H1 (cell line): ENCODE measurements at regions not wholly inside any gene's neighbourhood (a gene's known extent, or its start where the extent isn't known, plus 50 kb on each side); places are given as distances from the start of the nearest gene placed in this dataset.

ENCODE experiments used
- CTCF ChIA-PET: fragments of 300-600 bp; sonication (Branson Sonifier 250); formaldehyde crosslinking; loops from one replicate; lab custom pipeline; 2021; ENCODE audit not compliant: partially characterized antibody; lab: Charles Lee
- POLR2A ChIA-PET: fragments of 300-600 bp; sonication (Branson Sonifier 250); formaldehyde crosslinking; loops from one replicate; lab custom pipeline; 2021; ENCODE audit warnings: inconsistent platforms; ENCODE audit not compliant: partially characterized antibody; lab: Charles Lee
- DNase-seq, 2 experiments: peaks; one replicate each; pipeline versions ENCODE4 v3.0.0 to v3.0.0-alpha.2; 2010 to 2022; ENCODE audit warnings: low spot score in 2 of 2, low read depth in 1 of 2, mixed read lengths in 1 of 2
- FAIRE-seq: peaks from 2 replicates; lab custom pipeline; 2011; peaks lifted over from hg19 to GRCh38; lab: Jason Lieb, UNC
- H2AFZ ChIP-seq: 2 replicates; pipeline ENCODE4 v1.8.1; 2012; ENCODE audit warnings: low read length, inconsistent platforms
- H2AK5ac ChIP-seq: 2 replicates; pipeline ENCODE4 v1.6.1; 2013; ENCODE audit warnings: low read depth, low read length
- H2BK120ac ChIP-seq: replicated peaks from 2 replicates; pipeline ENCODE3; 2013; ENCODE audit warnings: low read depth, low read length, inconsistent platforms
- H2BK12ac ChIP-seq: 2 replicates; pipeline ENCODE4 v1.6.1; 2013; ENCODE audit warnings: low read depth, low read length
- H2BK15ac ChIP-seq: 2 replicates; pipeline ENCODE4 v1.6.1; 2013; ENCODE audit warnings: low read length
- H2BK20ac ChIP-seq: 2 replicates; pipeline ENCODE4 v1.6.1; 2013; ENCODE audit warnings: low read length
- H2BK5ac ChIP-seq: 2 replicates; pipeline ENCODE4 v1.6.1; 2013; ENCODE audit warnings: low read depth, low read length
- H3K14ac ChIP-seq: 2 replicates; pipeline ENCODE4 v1.6.1; 2013; ENCODE audit warnings: inconsistent platforms; ENCODE audit not compliant: insufficient read length
- H3K18ac ChIP-seq: 2 replicates; pipeline ENCODE4 v1.6.1; 2013; ENCODE audit warnings: low read length; ENCODE audit errors: extremely low read depth
- H3K23ac ChIP-seq: 2 replicates; pipeline ENCODE4 v1.6.1; 2013; ENCODE audit warnings: inconsistent platforms; ENCODE audit not compliant: insufficient read length
- H3K23me2 ChIP-seq: 2 replicates; pipeline ENCODE4 v1.6.1; 2013; ENCODE audit warnings: low read depth, low read length
- H3K27ac ChIP-seq: 2 replicates; pipeline ENCODE4 v1.6.1; 2011; ENCODE audit warnings: low read depth, low read length, inconsistent platforms
- H3K27me3 ChIP-seq, 4 experiments: replicated peaks in 1 of 4; 1 replicate in 1 of 4; 2 replicates in 3 of 4; pipeline versions ENCODE4 v1.6.1 to v1.8.1; 2011 to 2013; ENCODE audit warnings: low read length in 3 of 4, mild to moderate bottlenecking in 3 of 4, inconsistent platforms in 2 of 4, mixed read lengths in 2 of 4, moderate library complexity in 1 of 4; ENCODE audit not compliant: control insufficient read depth in 3 of 4, insufficient read depth in 3 of 4; ENCODE audit errors: extremely low read depth in 1 of 4
- H3K36me3 ChIP-seq, 4 experiments: 2 replicates each; pipeline versions ENCODE4 v1.6.1 to v1.8.1; 2011 to 2013; ENCODE audit warnings: mild to moderate bottlenecking in 4 of 4, low read length in 3 of 4, moderate library complexity in 2 of 4, control low read depth in 1 of 4, inconsistent platforms in 1 of 4; ENCODE audit not compliant: insufficient read depth in 4 of 4, control insufficient read depth in 2 of 4
- H3K4ac ChIP-seq: replicated peaks from 2 replicates; pipeline ENCODE3; 2013; ENCODE audit warnings: low read length, low read depth, mixed read lengths, inconsistent platforms; ENCODE audit not compliant: insufficient read length
- H3K4me1 ChIP-seq, 4 experiments: replicated peaks in 1 of 4; 1 replicate in 1 of 4; 2 replicates in 3 of 4; pipeline versions ENCODE4 v1.6.1 to v1.8.1; 2011 to 2013; ENCODE audit warnings: low read length in 3 of 4, inconsistent platforms in 2 of 4, mixed read lengths in 1 of 4; ENCODE audit not compliant: insufficient read depth in 4 of 4, control insufficient read depth in 3 of 4
- H3K4me2 ChIP-seq, 2 experiments: 2 replicates each; pipeline versions ENCODE4 v1.6.1 to v1.8.1; 2011 to 2013; ENCODE audit warnings: low read depth in 2 of 2, low read length in 2 of 2, control low read depth in 1 of 2, inconsistent platforms in 1 of 2, mild to moderate bottlenecking in 1 of 2; ENCODE audit not compliant: insufficient read depth in 1 of 2
- H3K4me3 ChIP-seq, 4 experiments: fragments of 200-600, 300-600 bp in 1 of 4; sonication (generic), shearing (Covaris generic), sonication (Bioruptor Twin) in 1 of 4; 2 replicates each; pipeline versions ENCODE4 v1.5.1 to v1.8.1; 2011 to 2016; ENCODE audit warnings: low read length in 4 of 4, low read depth in 3 of 4, control low read depth in 2 of 4, inconsistent platforms in 2 of 4, mild to moderate bottlenecking in 2 of 4, mixed read lengths in 1 of 4, moderate library complexity in 1 of 4; ENCODE audit not compliant: insufficient read depth in 2 of 4; ENCODE audit errors: extremely low read depth in 1 of 4
- H3K56ac ChIP-seq: replicated peaks from 2 replicates; pipeline ENCODE3; 2013; ENCODE audit warnings: low read depth, mild to moderate bottlenecking, mixed read lengths, low read length, inconsistent platforms; ENCODE audit not compliant: insufficient read length
- H3K79me1 ChIP-seq: 2 replicates; pipeline ENCODE4 v1.6.1; 2013; ENCODE audit warnings: low read depth, low read length, control low read depth
- H3K79me2 ChIP-seq, 2 experiments: 2 replicates each; pipeline versions ENCODE4 v1.6.1 to v1.8.1; 2012 to 2013; ENCODE audit warnings: low read length in 2 of 2, mild to moderate bottlenecking in 2 of 2, inconsistent platforms in 1 of 2; ENCODE audit not compliant: insufficient read depth in 2 of 2, control insufficient read depth in 1 of 2
- H3K9ac ChIP-seq, 4 experiments: replicated peaks in 1 of 4; 1 replicate in 1 of 4; 2 replicates in 3 of 4; pipeline versions ENCODE4 v1.6.1 to v1.8.1; 2011 to 2013; ENCODE audit warnings: low read depth in 3 of 4, low read length in 3 of 4, control low read depth in 2 of 4, mild to moderate bottlenecking in 2 of 4, moderate library complexity in 2 of 4, inconsistent platforms in 1 of 4; ENCODE audit errors: extremely low read depth in 1 of 4
- H3K9me3 ChIP-seq, 2 experiments: 2 replicates each; pipeline versions ENCODE4 v1.6.1 to v1.8.1; 2012 to 2013; ENCODE audit warnings: mild to moderate bottlenecking in 2 of 2, moderate library complexity in 2 of 2, control low read depth in 1 of 2, inconsistent platforms in 1 of 2, low read depth in 1 of 2, low read length in 1 of 2, mixed read lengths in 1 of 2; ENCODE audit not compliant: insufficient read depth in 2 of 2
- H4K20me1 ChIP-seq, 2 experiments: replicated peaks in 1 of 2; 2 replicates each; pipeline versions ENCODE3 to v1.8.1; 2011 to 2013; ENCODE audit warnings: inconsistent platforms in 2 of 2, low read length in 2 of 2, mild to moderate bottlenecking in 1 of 2; ENCODE audit not compliant: insufficient read depth in 2 of 2, control insufficient read depth in 1 of 2
- H4K5ac ChIP-seq: 2 replicates; pipeline ENCODE4 v1.6.1; 2013; ENCODE audit warnings: low read length, low read depth, mixed read lengths, inconsistent platforms; ENCODE audit not compliant: insufficient read length
- H4K8ac ChIP-seq: 2 replicates; pipeline ENCODE4 v1.8.0; 2013; ENCODE audit warnings: mild to moderate bottlenecking, moderate library complexity, low read length, inconsistent platforms; ENCODE audit not compliant: insufficient read depth; ENCODE audit errors: extremely low read depth
- H4K91ac ChIP-seq: replicated peaks from 2 replicates; pipeline ENCODE3; 2013; ENCODE audit warnings: low read length, mixed read lengths, inconsistent platforms; ENCODE audit not compliant: insufficient read length
- KDM1A ChIP-seq: fragments of 200-600, 300-600 bp; sonication (generic); IDR thresholded peaks from 2 replicates; pipeline ENCODE4 v1.7.1; 2016; ENCODE audit warnings: mild to moderate bottlenecking, low read length, borderline replicate concordance
- PHF8 ChIP-seq: fragments of 200-600 bp; sonication (generic); conservative IDR thresholded peaks from 2 replicates; pipeline ENCODE4 v1.7.1; 2012; ENCODE audit warnings: low read depth, mild to moderate bottlenecking, inconsistent platforms, low read length, moderate library complexity
- RFX5 ChIP-seq: IDR thresholded peaks from 2 replicates; pipeline ENCODE4 v1.6.1; 2011; ENCODE audit warnings: low read depth, low read length, improper control_type of control experiment, borderline replicate concordance
- TAF1 ChIP-seq: IDR thresholded peaks from 2 replicates; pipeline ENCODE4 v1.6.1; 2011; ENCODE audit warnings: mild to moderate bottlenecking, low read depth, low read length
- TF ChIP-seq, protein P1 (sequence below): IDR thresholded peaks from 2 replicates; pipeline ENCODE4 v1.6.1; 2012; ENCODE audit warnings: inconsistent platforms

DNA sequence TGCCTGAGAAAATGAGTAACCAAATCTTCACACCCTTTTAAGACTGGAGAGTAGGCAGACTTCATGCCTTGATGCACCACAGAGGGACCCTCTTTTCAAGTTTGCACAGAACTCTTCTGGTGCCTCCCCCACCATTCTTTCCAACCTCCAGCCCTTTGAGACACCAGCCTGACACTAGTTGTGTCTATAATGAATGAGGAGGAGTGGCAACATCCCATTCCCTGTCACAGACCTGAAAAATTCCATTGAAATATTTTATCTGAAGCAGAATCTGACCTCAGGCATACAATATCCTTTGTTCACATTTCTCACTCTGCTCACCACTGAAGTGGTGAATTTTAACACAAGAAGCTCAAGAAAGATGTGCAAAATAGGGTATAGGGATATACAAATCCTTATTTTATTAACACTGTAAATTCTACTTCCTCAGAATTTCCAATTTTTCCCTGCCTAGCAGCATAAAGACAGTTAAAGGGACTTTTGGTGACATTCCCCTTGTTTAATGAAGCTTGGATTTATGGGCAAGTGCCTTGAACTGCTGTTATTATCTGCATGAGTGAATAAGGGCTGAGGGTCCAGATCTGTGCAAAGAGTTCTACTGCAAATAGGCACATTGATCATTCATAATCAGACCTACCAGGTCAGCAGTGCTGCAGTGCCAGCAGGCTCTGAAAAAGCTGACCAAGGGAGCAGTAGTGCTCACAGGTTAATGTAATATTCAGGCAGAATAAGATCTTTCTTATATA, 149.9 kb upstream of the PAQR3 start:
- Histone ChIP-seq H4K91ac (no peak overlapping the region), H3K23ac (no peak overlapping the region), H4K8ac (no peak overlapping the region), H2BK120ac (no peak overlapping the region), H4K20me1 (no peaks in the 10 kb centered on the region), H4K5ac (no peak overlapping the region), H3K4ac (no peak overlapping the region), H3K36me3 (no peaks in the 10 kb centered on the region), H2BK20ac (no peak overlapping the region), H2BK12ac (no peak overlapping the region), H3K14ac (no peak overlapping the region), H2AK5ac (no peak overlapping the region), H3K4me3 (no peak overlapping the region), H3K18ac (no peak overlapping the region), H3K27ac (no peak overlapping the region), H3K4me2 (no peak overlapping the region), H3K9ac (no peak overlapping the region), H2BK5ac (no peak overlapping the region), H2BK15ac (no peak overlapping the region), H3K79me1 (no peaks in the 10 kb centered on the region), H3K9me3 (no peaks in the 10 kb centered on the region), H2AFZ (no peak overlapping the region), H3K4me1 (no peaks in the 10 kb centered on the region), H3K79me2 (no peaks in the 10 kb centered on the region), H3K27me3 (no peaks in the 10 kb centered on the region), H3K56ac (no peak overlapping the region), H3K23me2 (no peaks in the 10 kb centered on the region)
- TF ChIP-seq RFX5 (no peak), TAF1 (no peak), KDM1A (no peak), PHF8 (no peak)
- TF ChIP-seq, protein P1, sequence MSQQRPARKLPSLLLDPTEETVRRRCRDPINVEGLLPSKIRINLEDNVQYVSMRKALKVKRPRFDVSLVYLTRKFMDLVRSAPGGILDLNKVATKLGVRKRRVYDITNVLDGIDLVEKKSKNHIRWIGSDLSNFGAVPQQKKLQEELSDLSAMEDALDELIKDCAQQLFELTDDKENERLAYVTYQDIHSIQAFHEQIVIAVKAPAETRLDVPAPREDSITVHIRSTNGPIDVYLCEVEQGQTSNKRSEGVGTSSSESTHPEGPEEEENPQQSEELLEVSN: no peak
- DNase-seq (no peak), FAIRE-seq (no peak)
- ChIA-PET POLR2A (no interaction called here), CTCF (no interaction called here)
